ENCODE measurements at regions not wholly inside any gene's neighbourhood (a gene's known extent, or its start where the extent isn't known, plus 50 kb on each side); places are given as distances from the start of the nearest gene placed in this dataset.

GRCh38 chr15:96700555-96700954 lies 370.1 kb downstream of the NR2F2 start:
- no peak for TF ChIP-seq TCF12 (IDR thresholded peaks at IDR 0.05; ENCODE audit: low read depth)
- no peak for TF ChIP-seq RAD21 (IDR thresholded peaks at IDR 0.05; ENCODE audit: low read depth)
- no peak for TF ChIP-seq TAF1 (IDR thresholded peaks at IDR 0.05; ENCODE audit: low read depth)
- TF ChIP-seq EGR1 (IDR thresholded peaks at IDR 0.05) = no peak
- TF ChIP-seq CREB1 (IDR thresholded peaks at IDR 0.05; ENCODE audit: low read depth) = no peak
- no peak for TF ChIP-seq ZBTB7A (IDR thresholded peaks at IDR 0.05; ENCODE audit: low read depth)
- TF ChIP-seq EP300 (IDR thresholded peaks at IDR 0.05; ENCODE audit: borderline replicate concordance) = no peak
- TF ChIP-seq NFIC (IDR thresholded peaks at IDR 0.05) = no peak
- TF ChIP-seq TEAD4 (IDR thresholded peaks at IDR 0.05) = no peak
